ENCODE measurements at regions not wholly inside any gene's neighbourhood (a gene's known extent, or its start where the extent isn't known, plus 50 kb on each side); places are given as distances from the start of the nearest gene placed in this dataset.
A peak's percentile ranks its signal among the peaks of the same experiment; 100 is the strongest.
"Not testable (repeated sequence)": the region's sequence is repeated elsewhere in the genome, so short reads cannot be mapped to it uniquely, and the experiment has no call there.

GRCh38 chr9:104386425-104387069, 117.5 kb upstream of the OR13F1 start:
- H3K4me3 ChIP-seq: no peak overlapping the region
- H3K4me1 ChIP-seq: peaks cover 0 to 9% (median 3%) of the 10 kb centered on the region in 3 donors
- FAIRE-seq (no peak), DNase-seq (no peak), ATAC-seq (peak; percentile 92 to 99 (median 94))
- H3K27ac ChIP-seq: no peak overlapping the region
- TF ChIP-seq, protein P1, sequence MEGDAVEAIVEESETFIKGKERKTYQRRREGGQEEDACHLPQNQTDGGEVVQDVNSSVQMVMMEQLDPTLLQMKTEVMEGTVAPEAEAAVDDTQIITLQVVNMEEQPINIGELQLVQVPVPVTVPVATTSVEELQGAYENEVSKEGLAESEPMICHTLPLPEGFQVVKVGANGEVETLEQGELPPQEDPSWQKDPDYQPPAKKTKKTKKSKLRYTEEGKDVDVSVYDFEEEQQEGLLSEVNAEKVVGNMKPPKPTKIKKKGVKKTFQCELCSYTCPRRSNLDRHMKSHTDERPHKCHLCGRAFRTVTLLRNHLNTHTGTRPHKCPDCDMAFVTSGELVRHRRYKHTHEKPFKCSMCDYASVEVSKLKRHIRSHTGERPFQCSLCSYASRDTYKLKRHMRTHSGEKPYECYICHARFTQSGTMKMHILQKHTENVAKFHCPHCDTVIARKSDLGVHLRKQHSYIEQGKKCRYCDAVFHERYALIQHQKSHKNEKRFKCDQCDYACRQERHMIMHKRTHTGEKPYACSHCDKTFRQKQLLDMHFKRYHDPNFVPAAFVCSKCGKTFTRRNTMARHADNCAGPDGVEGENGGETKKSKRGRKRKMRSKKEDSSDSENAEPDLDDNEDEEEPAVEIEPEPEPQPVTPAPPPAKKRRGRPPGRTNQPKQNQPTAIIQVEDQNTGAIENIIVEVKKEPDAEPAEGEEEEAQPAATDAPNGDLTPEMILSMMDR (IDR thresholded peaks at IDR 0.05): peak; percentile 34 to 65 (median 55)
- no peaks in the 10 kb centered on the region for H3K9me3 ChIP-seq
- intact Hi-C loops (cut with DNase I): loop anchor here in 2 of 3 donors (5.0 to 10.0 kb wide), 2 partner anchors 209 to 212 kb away; no protein-coding TSS in a partner anchor
- no peaks in the 10 kb centered on the region for H3K36me3 ChIP-seq
- 0 to 3% methylated on average over 1 of the region's 1 CpG for WGBS, 2 donors
- H3K27me3 ChIP-seq: no peaks in the 10 kb centered on the region

- Histone ChIP-seq H3K4me3 (no peak overlapping the region), H3K4me1 (peaks cover 0 to 9% (median 3%) of the 10 kb centered on the region in 3 donors), H3K27me3 (no peaks in the 10 kb centered on the region), H3K9me3 (no peaks in the 10 kb centered on the region), H3K36me3 (no peaks in the 10 kb centered on the region), H3K27ac (no peak overlapping the region)
- no peak for DNase-seq
- no peak for FAIRE-seq
- TF ChIP-seq, protein P1 (IDR thresholded peaks at IDR 0.05): no peak
- 64 to 81% methylated on average over 3 of the region's 3 CpGs for WGBS, 2 donors
- no peak for ATAC-seq
- intact Hi-C loops (cut with DNase I): loop anchor here in 2 of 3 donors (5.0 to 10.0 kb wide), 2 partner anchors 211 to 213 kb away; no protein-coding TSS in a partner anchor
Measured at GRCh38 chr9:104388071-104388470, 116.0 kb upstream of the OR13F1 start.

- Histone ChIP-seq H3K4me1 (peaks cover 0 to 9% (median 3%) of the 10 kb centered on the region in 3 donors), H3K36me3 (no peaks in the 10 kb centered on the region), H3K27ac (no peak overlapping the region), H3K9me3 (no peaks in the 10 kb centered on the region), H3K27me3 (no peaks in the 10 kb centered on the region), H3K4me3 (no peak overlapping the region)
- TF ChIP-seq, protein P1 (IDR thresholded peaks at IDR 0.05): no peak
- ATAC-seq (no peak), FAIRE-seq (no peak), DNase-seq (no peak)
- 71 to 73% methylated on average over 4 of the region's 4 CpGs for WGBS, 2 donors
- intact Hi-C loops (cut with DNase I): loop anchor here in 2 of 3 donors (5.0 to 10.0 kb wide), 2 partner anchors 212 to 215 kb away; no protein-coding TSS in a partner anchor
Measured at GRCh38 chr9:104389341-104389740, 114.7 kb upstream of the OR13F1 start.

- H3K4me1 ChIP-seq; H3K9me3 ChIP-seq; H3K27me3 ChIP-seq; FAIRE-seq; H3K4me3 ChIP-seq; ATAC-seq; intact Hi-C loops (cut with DNase I); DNase-seq; H3K27ac ChIP-seq; H3K36me3 ChIP-seq: not testable (repeated sequence)
- WGBS, 2 donors: 57 to 70% methylated on average over 10 of the region's 10 CpGs
Measured at GRCh38 chr9:104394901-104395300, 109.2 kb upstream of the OR13F1 start.

GRCh38 chr9:104412238-104412637, 91.8 kb upstream of the OR13F1 start:
- Histone ChIP-seq H3K4me1 (no peaks in the 10 kb centered on the region), H3K27me3 (no peaks in the 10 kb centered on the region), H3K27ac (no peak overlapping the region), H3K36me3 (no peaks in the 10 kb centered on the region), H3K9me3 (no peaks in the 10 kb centered on the region), H3K4me3 (no peak overlapping the region)
- DNase-seq (no peak), FAIRE-seq (no peak), ATAC-seq (no peak)
- TF ChIP-seq, protein P1 (IDR thresholded peaks at IDR 0.05): no peak
- intact Hi-C loops (cut with DNase I): no loop called here
